OCI-LY3 (cell line): ENCODE measurements at regions not wholly inside any gene's neighbourhood (a gene's known extent, or its start where the extent isn't known, plus 50 kb on each side); places are given as distances from the start of the nearest gene placed in this dataset.

Experiments
- H2AFZ ChIP-seq: fragments of 200-600, 300-600 bp; shearing (Covaris generic); 2 replicates; pipeline ENCODE4 v1.6.0; 2014; ENCODE audit warnings: antibody characterized with exemption, low read depth, low read length
- H3K27ac ChIP-seq: fragments of 200-600, 300-600 bp; sonication (generic); 2 replicates; pipeline ENCODE4 v1.5.1; 2014; ENCODE audit warnings: mild to moderate bottlenecking, low read length, moderate library complexity, mixed read lengths
- H3K27me3 ChIP-seq: fragments of 200-600, 300-600 bp; sonication (generic); 2 replicates; pipeline ENCODE4 v1.6.1; 2014; ENCODE audit warnings: low read depth, low read length, mixed read lengths
- H3K36me3 ChIP-seq: fragments of 200-600, 300-600 bp; sonication (generic); replicated peaks from 2 replicates; pipeline ENCODE3; 2014; ENCODE audit warnings: low read depth, low read length, mixed read lengths
- H3K4me1 ChIP-seq: fragments of 300-600, 200-600 bp; sonication (generic); 2 replicates; pipeline ENCODE4 v1.6.1; 2014; ENCODE audit warnings: low read length, mixed read lengths
- H3K4me2 ChIP-seq: fragments of 200-600, 300-600 bp; sonication (generic); 2 replicates; pipeline ENCODE4 v1.6.1; 2014; ENCODE audit warnings: low read length, mixed read lengths
- H3K4me3 ChIP-seq: fragments of 300-600, 200-600 bp; sonication (generic); 2 replicates; pipeline ENCODE4 v1.5.1; 2014; ENCODE audit warnings: antibody characterized with exemption, mild to moderate bottlenecking, low read length, moderate library complexity
- H3K79me2 ChIP-seq: fragments of 300-600, 200-600 bp; shearing (Covaris generic); 2 replicates; pipeline ENCODE4 v1.6.1; 2014; ENCODE audit warnings: mild to moderate bottlenecking, low read length, mixed read lengths
- H3K9ac ChIP-seq: fragments of 300-600, 200-600 bp; shearing (Covaris generic); 2 replicates; pipeline ENCODE4 v1.6.0; 2014; ENCODE audit warnings: mild to moderate bottlenecking, low read length, moderate library complexity
- H3K9me3 ChIP-seq: fragments of 200-600, 300-600 bp; shearing (Covaris generic); 2 replicates; pipeline ENCODE4 v1.6.1; 2014; ENCODE audit warnings: low read length, mixed read lengths; ENCODE audit not compliant: insufficient read depth
- H4K20me1 ChIP-seq: fragments of 200-600, 300-600 bp; sonication (generic); 2 replicates; pipeline ENCODE4 v1.6.1; 2016; ENCODE audit warnings: low read length, mixed read lengths; ENCODE audit not compliant: insufficient read depth
- CTCF ChIP-seq: fragments of 200-600, 300-600 bp; sonication (generic); IDR thresholded peaks from 2 replicates; pipeline ENCODE4 v1.5.1; 2014; ENCODE audit warnings: antibody characterized with exemption, low read length, low read depth
- EZH2phosphoT487 ChIP-seq: fragments of 200-600 bp; shearing (Covaris generic); IDR thresholded peaks from 2 replicates; pipeline ENCODE4 v1.6.1; 2018; ENCODE audit warnings: antibody characterized with exemption, mixed run types, low read depth

- Histone ChIP-seq H3K4me3 (no peak overlapping the region), H4K20me1 (no peaks in the 10 kb centered on the region), H3K36me3 (no peaks in the 10 kb centered on the region), H3K9me3 (no peaks in the 10 kb centered on the region), H2AFZ (no peak overlapping the region), H3K27ac (no peak overlapping the region), H3K79me2 (no peaks in the 10 kb centered on the region), H3K27me3 (0 out of 2 replicates have a peak, but pooled peaks cover 7% of the 10 kb centered on the region), H3K9ac (no peak overlapping the region), H3K4me2 (no peak overlapping the region), H3K4me1 (no peaks in the 10 kb centered on the region)
- TF ChIP-seq CTCF (no peak), EZH2phosphoT487 (no peak)
Observed at GRCh38 chr9:126066131-126066530, 260.5 kb upstream of the MVB12B start.

GRCh38 chr9:126067031-126067734, 259.4 kb upstream of the MVB12B start:
- no peaks in the 10 kb centered on the region for H3K79me2 ChIP-seq
- no peaks in the 10 kb centered on the region for H3K4me1 ChIP-seq
- no peaks in the 10 kb centered on the region for H3K36me3 ChIP-seq
- no peaks in the 10 kb centered on the region for H4K20me1 ChIP-seq
- 0 out of 2 replicates have a peak, but pooled peaks cover 7% of the 10 kb centered on the region for H3K27me3 ChIP-seq
- no peak overlapping the region for H3K4me3 ChIP-seq
- H3K27ac ChIP-seq: no peak overlapping the region
- H3K9ac ChIP-seq: no peak overlapping the region
- TF ChIP-seq CTCF: no peak
- TF ChIP-seq EZH2phosphoT487: no peak
- no peaks in the 10 kb centered on the region for H3K9me3 ChIP-seq
- no peak overlapping the region for H2AFZ ChIP-seq
- H3K4me2 ChIP-seq: no peak overlapping the region

- Histone ChIP-seq H3K79me2 (no peaks in the 10 kb centered on the region), H3K4me2 (no peak overlapping the region), H3K4me3 (no peak overlapping the region), H3K27me3 (0 out of 2 replicates have a peak, but pooled peaks cover 7% of the 10 kb centered on the region), H3K9me3 (no peaks in the 10 kb centered on the region), H4K20me1 (no peaks in the 10 kb centered on the region), H3K9ac (no peak overlapping the region), H3K36me3 (no peaks in the 10 kb centered on the region), H2AFZ (no peak overlapping the region), H3K27ac (no peak overlapping the region), H3K4me1 (no peaks in the 10 kb centered on the region)
- TF ChIP-seq CTCF (no peak), EZH2phosphoT487 (no peak)
Observed at GRCh38 chr9:126068534-126069230, 257.9 kb upstream of the MVB12B start.

- Histone ChIP-seq H2AFZ (no peak overlapping the region), H3K4me3 (no peak overlapping the region), H3K27me3 (0 out of 2 replicates have a peak, but pooled peaks cover 7% of the 10 kb centered on the region), H3K4me1 (no peaks in the 10 kb centered on the region), H4K20me1 (no peaks in the 10 kb centered on the region), H3K9me3 (no peaks in the 10 kb centered on the region), H3K36me3 (no peaks in the 10 kb centered on the region), H3K27ac (no peak overlapping the region), H3K9ac (no peak overlapping the region), H3K4me2 (no peak overlapping the region), H3K79me2 (no peaks in the 10 kb centered on the region)
- no peak for TF ChIP-seq EZH2phosphoT487
Observed at GRCh38 chr9:126069400-126069955, 257.2 kb upstream of the MVB12B start.
